Neuronal stem cell (in vitro differentiated cells): ENCODE measurements at regions not wholly inside any gene's neighbourhood (a gene's known extent, or its start where the extent isn't known, plus 50 kb on each side); places are given as distances from the start of the nearest gene placed in this dataset.

Source experiments
- DNase-seq: peaks from one replicate; pipeline ENCODE4 v3.0.0-alpha.2; 2013; ENCODE audit warnings: low spot score
- H2AFZ ChIP-seq: one replicate; pipeline ENCODE4 v1.6.1; 2013; ENCODE audit warnings: mild to moderate bottlenecking, low read length, inconsistent platforms
- H2AK5ac ChIP-seq: 2 replicates; pipeline ENCODE4 v1.6.1; 2013; ENCODE audit warnings: low read depth, mild to moderate bottlenecking, inconsistent platforms, low read length, moderate library complexity, mixed read lengths
- H2BK120ac ChIP-seq: 2 replicates; pipeline ENCODE4 v1.6.1; 2013; ENCODE audit warnings: low read depth, mild to moderate bottlenecking, inconsistent platforms, low read length, moderate library complexity, mixed read lengths
- H2BK12ac ChIP-seq: one replicate; pipeline ENCODE4 v1.6.1; 2013; ENCODE audit warnings: low read length, inconsistent platforms
- H2BK15ac ChIP-seq: 2 replicates; pipeline ENCODE4 v1.6.1; 2013; ENCODE audit warnings: mild to moderate bottlenecking, low read length, inconsistent platforms, mixed read lengths
- H2BK5ac ChIP-seq: one replicate; pipeline ENCODE4 v1.6.1; 2013; ENCODE audit warnings: inconsistent platforms, mild to moderate bottlenecking, low read length, moderate library complexity
- H3K14ac ChIP-seq: one replicate; pipeline ENCODE4 v1.6.1; 2013; ENCODE audit warnings: low read length, inconsistent platforms
- H3K18ac ChIP-seq: 2 replicates; pipeline ENCODE4 v1.6.1; 2013; ENCODE audit warnings: low read length, inconsistent platforms
- H3K23ac ChIP-seq: 2 replicates; pipeline ENCODE4 v1.6.1; 2013; ENCODE audit warnings: low read depth, mild to moderate bottlenecking, mixed read lengths, low read length, inconsistent platforms; ENCODE audit not compliant: poor library complexity
- H3K27ac ChIP-seq: replicated peaks from 3 replicates; pipeline ENCODE4 v1.5.1; 2013; ENCODE audit warnings: low read length, inconsistent platforms
- H3K27me3 ChIP-seq, 3 experiments: 2 replicates each; pipeline ENCODE4 v1.6.1; 2013; ENCODE audit warnings: low read length in 3 of 3, mild to moderate bottlenecking in 2 of 3, inconsistent platforms in 1 of 3, low read depth in 1 of 3, mixed read lengths in 1 of 3, moderate library complexity in 1 of 3; ENCODE audit not compliant: control insufficient read depth in 3 of 3, insufficient read depth in 3 of 3
- H3K36me3 ChIP-seq, 2 donors: replicated peaks in 1 of 2; 2 replicates each; pipeline ENCODE4 v1.6.1; 2013; ENCODE audit warnings: low read length in 2 of 2; ENCODE audit not compliant: control insufficient read depth in 2 of 2, insufficient read depth in 2 of 2
- H3K4ac ChIP-seq: 2 replicates; pipeline ENCODE4 v1.6.1; 2013; ENCODE audit warnings: inconsistent platforms, mild to moderate bottlenecking, low read length, moderate library complexity
- H3K4me1 ChIP-seq, 2 donors: 1 replicate in 1 of 2; 2 replicates in 1 of 2; pipeline ENCODE4 v1.6.1; 2013; ENCODE audit warnings: low read length in 2 of 2, low read depth in 1 of 2; ENCODE audit not compliant: control insufficient read depth in 2 of 2, insufficient read depth in 1 of 2
- H3K4me2 ChIP-seq: one replicate; pipeline ENCODE4 v1.6.1; 2013; ENCODE audit warnings: mild to moderate bottlenecking, low read length, inconsistent platforms; ENCODE audit not compliant: insufficient read depth, poor library complexity, severe bottlenecking
- H3K4me3 ChIP-seq, 2 donors: 2 replicates each; pipeline ENCODE4 v1.5.1; 2013; ENCODE audit warnings: low read length in 2 of 2, mild to moderate bottlenecking in 2 of 2, inconsistent platforms in 1 of 2, moderate library complexity in 1 of 2
- H3K79me1 ChIP-seq: one replicate; pipeline ENCODE4 v1.6.1; 2013; ENCODE audit warnings: low read depth, mild to moderate bottlenecking, inconsistent platforms, low read length, moderate library complexity
- H3K9ac ChIP-seq: one replicate; pipeline ENCODE4 v1.6.1; 2013; ENCODE audit warnings: mild to moderate bottlenecking, low read depth, low read length, inconsistent platforms; ENCODE audit not compliant: poor library complexity
- H3K9me3 ChIP-seq, 2 donors: replicated peaks in 1 of 2; 2 replicates each; pipeline versions ENCODE3 to v1.6.1; 2013; ENCODE audit warnings: low read length in 2 of 2, mild to moderate bottlenecking in 2 of 2, inconsistent platforms in 1 of 2, low read depth in 1 of 2, mixed read lengths in 1 of 2, moderate library complexity in 1 of 2; ENCODE audit not compliant: control insufficient read depth in 2 of 2, insufficient read depth in 1 of 2
- H4K8ac ChIP-seq: one replicate; pipeline ENCODE4 v1.6.1; 2013; ENCODE audit warnings: low read depth, mild to moderate bottlenecking, inconsistent platforms, low read length, moderate library complexity
- H4K91ac ChIP-seq: one replicate; pipeline ENCODE4 v1.6.1; 2013; ENCODE audit warnings: low read length, low read depth, mild to moderate bottlenecking, inconsistent platforms; ENCODE audit not compliant: poor library complexity
- WGBS, 2 donors: extraction: QIAGEN DNeasy Blood & Tissue Kit; methylation state at CpG; one replicate each; pipeline ENCODE4 v1.1.7; 2013; ENCODE audit warnings: missing lambda C conversion rate in 2 of 2, mixed read lengths in 1 of 2; ENCODE audit not compliant: insufficient read length in 2 of 2, insufficient replicate concordance in 1 of 2; ENCODE audit errors: extremely low coverage in 2 of 2; 5-methylcytosine and 5-hydroxymethylcytosine counted together

DNA sequence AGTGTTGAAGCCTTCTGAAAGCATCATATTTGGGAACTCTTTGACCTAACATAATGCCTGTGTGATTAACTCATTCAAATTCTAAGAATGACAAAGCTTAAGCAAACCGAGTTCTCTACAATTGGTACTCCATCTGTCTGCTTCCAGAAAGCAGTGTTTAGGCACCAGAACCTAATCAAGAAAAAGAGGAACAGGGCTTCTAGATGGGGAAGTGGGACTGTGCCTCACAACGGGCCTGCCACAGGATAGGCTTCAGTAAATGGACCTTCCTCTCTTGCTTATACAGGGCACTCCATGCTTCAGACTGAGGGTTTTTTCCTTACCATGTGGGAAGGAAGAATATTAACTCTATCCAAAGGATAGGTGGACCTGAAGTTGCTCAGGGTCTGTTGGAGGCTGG is 808.1 kb downstream of the XPNPEP1 start:
- Histone ChIP-seq H3K4me1 (no peaks in the 10 kb centered on the region), H3K4me2 (no peak overlapping the region)
- no CpG with 5 or more reads among the region's 2 CpGs for WGBS, 2 donors

DNA sequence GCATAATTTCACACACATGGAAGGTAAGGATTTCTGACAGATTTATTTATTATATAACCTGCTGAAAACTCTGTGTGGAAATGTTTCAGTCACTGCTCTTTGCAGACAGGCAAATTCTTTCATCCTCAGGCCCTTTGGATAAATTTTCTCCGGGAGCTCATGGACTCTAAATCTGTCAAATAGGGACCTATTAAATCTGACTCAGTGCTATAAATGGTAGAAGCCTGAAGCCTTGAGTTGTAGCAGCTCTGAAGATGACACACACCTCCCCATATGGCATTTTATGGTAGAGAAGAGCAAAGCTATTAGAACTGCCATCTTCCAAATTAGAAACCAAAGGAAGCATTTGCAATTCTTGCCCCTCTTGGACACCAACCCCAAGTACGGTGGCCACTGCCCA is 808.7 kb downstream of the XPNPEP1 start:
- Histone ChIP-seq H2BK120ac (no peak overlapping the region), H3K36me3 (no peaks in the 10 kb centered on the region), H2BK5ac (no peak overlapping the region), H2BK15ac (no peak overlapping the region), H2AFZ (no peak overlapping the region), H3K9me3 (peaks cover 0 to 7% of the 10 kb centered on the region in 2 donors), H3K23ac (no peak overlapping the region), H2BK12ac (no peak overlapping the region), H3K27ac (no peak overlapping the region), H2AK5ac (no peak overlapping the region), H4K91ac (no peak overlapping the region), H3K18ac (no peak overlapping the region), H3K79me1 (no peaks in the 10 kb centered on the region), H4K8ac (no peak overlapping the region), H3K9ac (no peak overlapping the region), H3K4me1 (no peaks in the 10 kb centered on the region), H3K4me2 (no peak overlapping the region), H3K4ac (no peak overlapping the region), H3K27me3 (no peaks in the 10 kb centered on the region), H3K4me3 (no peak overlapping the region), H3K14ac (no peak overlapping the region)
- no CpG with 5 or more reads among the region's 2 CpGs for WGBS, 2 donors
- DNase-seq: no peak

More for the DNA sequence above, 808.1 kb downstream of the XPNPEP1 start:
- Histone ChIP-seq H3K18ac (no peak overlapping the region), H3K4ac (no peak overlapping the region), H2BK120ac (no peak overlapping the region), H3K23ac (no peak overlapping the region), H3K9me3 (peaks cover 0 to 7% of the 10 kb centered on the region in 2 donors), H3K36me3 (no peaks in the 10 kb centered on the region), H2BK5ac (no peak overlapping the region), H3K4me3 (no peak overlapping the region), H3K27me3 (no peaks in the 10 kb centered on the region), H3K79me1 (no peaks in the 10 kb centered on the region), H3K14ac (no peak overlapping the region), H2BK15ac (no peak overlapping the region), H3K9ac (no peak overlapping the region), H4K8ac (no peak overlapping the region), H2AK5ac (no peak overlapping the region), H3K27ac (no peak overlapping the region), H2BK12ac (no peak overlapping the region), H2AFZ (no peak overlapping the region), H4K91ac (no peak overlapping the region)
- DNase-seq: no peak

DNA sequence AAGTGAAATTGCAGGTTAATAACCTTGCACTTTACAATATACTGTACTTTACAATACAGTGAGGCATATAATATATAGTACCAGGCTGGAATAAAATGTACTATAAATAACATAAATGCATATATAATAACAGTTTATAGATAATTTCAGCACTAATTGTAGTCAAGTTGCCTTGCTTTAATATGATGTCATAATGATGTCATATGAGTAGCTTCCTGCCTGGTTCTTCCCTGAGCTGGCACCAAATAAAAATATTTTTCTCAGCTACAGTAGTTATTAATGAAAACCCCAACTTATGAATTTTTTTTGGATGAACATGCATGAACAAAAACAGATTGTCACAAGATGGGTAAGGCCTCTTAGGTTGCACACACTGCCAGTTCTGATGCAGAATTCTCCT is 816.7 kb downstream of the XPNPEP1 start:
- Histone ChIP-seq H3K9me3 (no peaks in the 10 kb centered on the region), H2BK12ac (no peak overlapping the region), H3K18ac (no peak overlapping the region)

DNA sequence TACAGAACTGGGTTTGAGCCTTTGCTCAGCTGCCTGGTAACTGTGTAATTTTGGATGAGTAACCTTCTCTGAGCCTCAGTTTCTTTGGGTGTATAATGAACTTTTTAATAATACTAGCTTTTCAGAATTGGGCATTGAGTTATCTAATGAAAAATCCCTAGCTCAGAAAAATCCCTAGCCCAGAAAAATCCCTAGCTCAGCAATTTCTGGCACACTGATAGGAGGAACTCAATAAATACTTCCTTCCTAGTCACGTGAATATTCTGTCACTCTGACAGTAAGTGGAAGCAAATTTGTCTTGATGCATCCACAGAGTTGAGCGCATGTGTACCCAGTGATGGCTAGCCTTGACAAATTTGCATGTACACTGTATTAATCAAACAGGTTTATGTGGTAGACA is 817.6 kb downstream of the XPNPEP1 start:
- no peak overlapping the region for H3K4me3 ChIP-seq
- no peak overlapping the region for H3K27ac ChIP-seq
- no peak overlapping the region for H4K8ac ChIP-seq
- H4K91ac ChIP-seq: no peak overlapping the region
- H3K23ac ChIP-seq: no peak overlapping the region
- H3K9ac ChIP-seq: no peak overlapping the region
- no peak overlapping the region for H2AK5ac ChIP-seq
- no peak overlapping the region for H3K4me2 ChIP-seq
- H3K79me1 ChIP-seq: no peaks in the 10 kb centered on the region
- H2BK5ac ChIP-seq: no peak overlapping the region
- H2AFZ ChIP-seq: no peak overlapping the region
- H3K4me1 ChIP-seq: no peaks in the 10 kb centered on the region
- H2BK12ac ChIP-seq: no peak overlapping the region
- no peaks in the 10 kb centered on the region for H3K27me3 ChIP-seq
- H3K4ac ChIP-seq: no peak overlapping the region
- H3K36me3 ChIP-seq: no peaks in the 10 kb centered on the region
- H2BK15ac ChIP-seq: no peak overlapping the region
- no peak overlapping the region for H3K18ac ChIP-seq
- no peak overlapping the region for H3K14ac ChIP-seq
- H3K9me3 ChIP-seq: no peaks in the 10 kb centered on the region
- WGBS, 2 donors: no CpG with 5 or more reads among the region's 2 CpGs
- DNase-seq: no peak
- H2BK120ac ChIP-seq: no peak overlapping the region

More for the DNA sequence above, 816.7 kb downstream of the XPNPEP1 start:
- H2BK15ac ChIP-seq: no peak overlapping the region
- no peak overlapping the region for H3K4me3 ChIP-seq
- no peak overlapping the region for H2AK5ac ChIP-seq
- no peak overlapping the region for H4K91ac ChIP-seq
- no peak overlapping the region for H2BK120ac ChIP-seq
- no peak overlapping the region for H3K4ac ChIP-seq
- no peak overlapping the region for H3K27ac ChIP-seq
- no peaks in the 10 kb centered on the region for H3K36me3 ChIP-seq
- H3K79me1 ChIP-seq: no peaks in the 10 kb centered on the region
- H3K23ac ChIP-seq: no peak overlapping the region
- H2BK5ac ChIP-seq: no peak overlapping the region
- no peak overlapping the region for H4K8ac ChIP-seq
- H3K27me3 ChIP-seq: no peaks in the 10 kb centered on the region
- H3K4me2 ChIP-seq: no peak overlapping the region
- no peak overlapping the region for H3K14ac ChIP-seq
- DNase-seq: no peak
- H3K4me1 ChIP-seq: no peaks in the 10 kb centered on the region
- H2AFZ ChIP-seq: no peak overlapping the region
- no peak overlapping the region for H3K9ac ChIP-seq
